Trophoblast cell (in vitro differentiated cells and primary cell): ENCODE measurements at regions not wholly inside any gene's neighbourhood (a gene's known extent, or its start where the extent isn't known, plus 50 kb on each side); places are given as distances from the start of the nearest gene placed in this dataset.

ENCODE experiments used
- DNase-seq, 2 donors: peaks; one replicate each; pipeline ENCODE4 v3.0.0-alpha.2; 2016
- H2AFZ ChIP-seq: 2 replicates; pipeline ENCODE4 v1.6.1; 2013; ENCODE audit warnings: low read length, moderate library complexity, mild to moderate bottlenecking; ENCODE audit not compliant: insufficient read depth, poor library complexity
- H2AK5ac ChIP-seq: 2 replicates; pipeline ENCODE4 v1.6.1; 2013; ENCODE audit warnings: mild to moderate bottlenecking, low read length
- H2BK120ac ChIP-seq: 2 replicates; pipeline ENCODE4 v1.6.1; 2013; ENCODE audit warnings: low read length, mild to moderate bottlenecking, moderate library complexity; ENCODE audit not compliant: insufficient read depth, poor library complexity
- H2BK12ac ChIP-seq: 2 replicates; pipeline ENCODE4 v1.6.1; 2013; ENCODE audit warnings: mild to moderate bottlenecking, low read length, moderate library complexity
- H2BK5ac ChIP-seq: 2 replicates; pipeline ENCODE4 v1.6.1; 2013; ENCODE audit warnings: low read length, low read depth, moderate library complexity, mild to moderate bottlenecking; ENCODE audit not compliant: poor library complexity
- H3K14ac ChIP-seq: 2 replicates; pipeline ENCODE4 v1.6.1; 2013; ENCODE audit warnings: mild to moderate bottlenecking, low read length
- H3K18ac ChIP-seq: 2 replicates; pipeline ENCODE4 v1.6.1; 2013; ENCODE audit warnings: mild to moderate bottlenecking, low read length
- H3K23ac ChIP-seq: 2 replicates; pipeline ENCODE4 v1.6.1; 2013; ENCODE audit warnings: low read length
- H3K27ac ChIP-seq: 2 replicates; pipeline ENCODE4 v1.5.1; 2013; ENCODE audit warnings: low read depth, mild to moderate bottlenecking, inconsistent platforms, low read length, moderate library complexity
- H3K27me3 ChIP-seq: 2 replicates; pipeline ENCODE4 v1.6.1; 2013; ENCODE audit warnings: inconsistent platforms, mild to moderate bottlenecking, low read length, moderate library complexity; ENCODE audit not compliant: insufficient read depth
- H3K36me3 ChIP-seq, 2 experiments: 1 replicate in 1 of 2; 2 replicates in 1 of 2; pipeline ENCODE4 v1.6.1; 2013; ENCODE audit warnings: low read length in 2 of 2, mild to moderate bottlenecking in 2 of 2, moderate library complexity in 1 of 2; ENCODE audit not compliant: insufficient read depth in 2 of 2, control insufficient read depth in 1 of 2
- H3K4ac ChIP-seq: 2 replicates; pipeline ENCODE4 v1.6.1; 2013; ENCODE audit warnings: low read depth, mild to moderate bottlenecking, low read length, moderate library complexity
- H3K4me1 ChIP-seq, 2 experiments: 1 replicate in 1 of 2; 2 replicates in 1 of 2; pipeline ENCODE4 v1.6.1; 2013; ENCODE audit warnings: low read length in 2 of 2, mild to moderate bottlenecking in 2 of 2, moderate library complexity in 1 of 2; ENCODE audit not compliant: insufficient read depth in 2 of 2, control insufficient read depth in 1 of 2
- H3K4me2 ChIP-seq: 2 replicates; pipeline ENCODE4 v1.6.1; 2013; ENCODE audit warnings: inconsistent platforms, mild to moderate bottlenecking, low read length, moderate library complexity
- H3K4me3 ChIP-seq: 2 replicates; pipeline ENCODE4 v1.5.1; 2013; ENCODE audit warnings: mild to moderate bottlenecking, low read depth, low read length, inconsistent platforms
- H3K79me1 ChIP-seq: one replicate; pipeline ENCODE4 v1.6.1; 2013; ENCODE audit warnings: low read length
- H3K79me2 ChIP-seq: 2 replicates; pipeline ENCODE4 v1.6.1; 2013; ENCODE audit warnings: low read length, mild to moderate bottlenecking; ENCODE audit not compliant: control insufficient read depth, insufficient read depth, poor library complexity
- H3K9ac ChIP-seq: 2 replicates; pipeline ENCODE4 v1.6.1; 2013; ENCODE audit warnings: mild to moderate bottlenecking, low read length
- H3K9me3 ChIP-seq: 2 replicates; pipeline ENCODE4 v1.6.1; 2013; ENCODE audit warnings: low read depth, mild to moderate bottlenecking, control low read depth, inconsistent platforms, low read length; ENCODE audit not compliant: insufficient read depth
- H4K12ac ChIP-seq: 2 replicates; pipeline ENCODE4 v1.6.1; 2013; ENCODE audit warnings: low read depth, mild to moderate bottlenecking, low read length, moderate library complexity
- H4K8ac ChIP-seq: 2 replicates; pipeline ENCODE4 v1.6.1; 2013; ENCODE audit warnings: low read depth, mild to moderate bottlenecking, low read length, moderate library complexity
- H4K91ac ChIP-seq: one replicate; pipeline ENCODE4 v1.6.1; 2013; ENCODE audit warnings: low read depth, mild to moderate bottlenecking, low read length, moderate library complexity
- WGBS: extraction: QIAGEN DNeasy Blood & Tissue Kit; methylation state at CpG from one replicate; pipeline ENCODE4 v1.1.7; 2013; ENCODE audit warnings: missing lambda C conversion rate; ENCODE audit not compliant: insufficient read length, insufficient coverage; ENCODE audit errors: extremely low coverage; 5-methylcytosine and 5-hydroxymethylcytosine counted together

DNA sequence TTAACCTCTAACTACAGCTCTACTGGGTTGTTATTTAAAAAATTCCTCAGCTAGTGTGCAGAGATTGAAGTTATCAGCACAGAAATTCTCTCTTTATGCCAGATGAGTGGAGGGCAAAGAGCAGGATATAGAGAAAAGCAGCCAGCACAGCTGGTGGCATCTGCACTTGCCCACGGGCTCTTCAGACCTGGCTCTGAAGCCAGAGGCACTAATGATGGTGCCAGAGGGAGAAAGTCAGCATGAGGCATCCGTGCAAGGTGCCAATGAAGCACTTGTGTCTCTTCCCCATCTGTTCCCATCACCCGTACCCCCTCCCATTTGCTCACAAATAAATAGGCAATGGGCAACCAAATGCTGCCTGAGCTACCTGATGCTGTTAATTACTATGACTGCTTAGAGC, 138.9 kb downstream of the OLFM4 start:
- Histone ChIP-seq H2BK5ac (peak overlapping the region; percentile 49), H3K4ac (no peak overlapping the region), H3K79me1 (peaks cover 2% of the 10 kb centered on the region), H3K27me3 (no peaks in the 10 kb centered on the region), H3K4me3 (no peak overlapping the region), H3K79me2 (no peaks in the 10 kb centered on the region), H3K4me2 (peak overlapping the region; percentile 33), H4K12ac (no peak overlapping the region), H3K9me3 (no peaks in the 10 kb centered on the region), H3K27ac (peak overlapping the region; percentile 60), H2AK5ac (no peak overlapping the region), H3K9ac (no peak overlapping the region), H3K36me3 (no peaks in the 10 kb centered on the region), H3K23ac (no peak overlapping the region), H4K8ac (no peak overlapping the region), H3K18ac (peak overlapping the region; percentile 7), H3K4me1 (peaks cover 4 to 5% of the 10 kb centered on the region in 2 experiments), H4K91ac (peak overlapping the region; percentile 16), H2BK12ac (peak overlapping the region; percentile 70), H2AFZ (no peak overlapping the region), H3K14ac (peak overlapping the region; percentile 3), H2BK120ac (peak overlapping the region; percentile 19)
- DNase-seq, result no peak
- no CpG with 5 or more reads among the region's 3 CpGs for WGBS

GRCh38 chr13:53170910-53171309, 142.3 kb downstream of the OLFM4 start:
- WGBS, result no CpG with 5 or more reads among the region's 1 CpG
- H3K4me2 ChIP-seq, result no peak overlapping the region
- H3K9me3 ChIP-seq, result no peaks in the 10 kb centered on the region

GRCh38 chr13:53174545-53174944, 145.9 kb downstream of the OLFM4 start:
- peak overlapping the region; percentile 88 for H2BK12ac ChIP-seq
- H2BK5ac ChIP-seq, result no peak overlapping the region

More at GRCh38 chr13:53170910-53171309, 142.3 kb downstream of the OLFM4 start:
- Histone ChIP-seq H3K36me3 (no peaks in the 10 kb centered on the region), H3K4me1 (peaks cover 4 to 5% of the 10 kb centered on the region in 2 experiments), H2AK5ac (no peak overlapping the region), H3K79me1 (peaks cover 2% of the 10 kb centered on the region), H3K79me2 (no peaks in the 10 kb centered on the region), H3K18ac (no peak overlapping the region), H4K91ac (no peak overlapping the region), H3K4me3 (no peak overlapping the region), H3K27me3 (no peaks in the 10 kb centered on the region), H2BK12ac (no peak overlapping the region), H2BK5ac (no peak overlapping the region), H2BK120ac (no peak overlapping the region), H3K23ac (no peak overlapping the region), H2AFZ (no peak overlapping the region), H3K4ac (no peak overlapping the region), H3K14ac (no peak overlapping the region), H3K27ac (no peak overlapping the region), H3K9ac (no peak overlapping the region), H4K8ac (no peak overlapping the region), H4K12ac (no peak overlapping the region)
- no peak for DNase-seq

DNA sequence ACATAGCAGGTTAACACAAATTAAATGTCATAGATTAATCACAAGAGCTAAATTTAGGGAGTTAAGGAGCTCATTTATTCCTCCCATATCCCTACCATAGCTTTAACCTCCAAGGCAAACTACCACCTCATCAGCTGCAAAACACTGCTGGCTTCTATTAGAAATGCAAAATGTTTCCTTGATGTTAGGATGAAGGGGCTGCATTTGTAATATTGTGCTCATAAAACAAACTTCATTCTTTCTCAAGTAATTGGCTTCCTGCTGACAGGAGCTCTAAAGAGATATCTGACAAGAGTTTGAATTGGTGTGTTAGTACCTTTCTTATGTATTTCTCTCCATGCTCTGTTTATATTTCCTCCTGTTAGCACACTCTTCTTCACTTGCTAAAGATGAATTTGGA, 152.1 kb downstream of the OLFM4 start:
- Histone ChIP-seq H3K18ac (no peak overlapping the region), H3K23ac (no peak overlapping the region), H3K27ac (no peak overlapping the region), H3K9ac (no peak overlapping the region), H4K8ac (no peak overlapping the region), H3K4me2 (no peak overlapping the region), H3K27me3 (no peaks in the 10 kb centered on the region), H2BK120ac (no peak overlapping the region), H2BK5ac (no peak overlapping the region), H2AK5ac (no peak overlapping the region), H3K4me3 (no peak overlapping the region), H3K4me1 (peaks cover 5% of the 10 kb centered on the region in 2 experiments), H2AFZ (no peak overlapping the region), H4K12ac (no peak overlapping the region), H3K79me2 (no peaks in the 10 kb centered on the region), H3K14ac (no peak overlapping the region), H3K4ac (no peak overlapping the region), H2BK12ac (no peak overlapping the region), H3K9me3 (peaks cover 2% of the 10 kb centered on the region), H4K91ac (no peak overlapping the region), H3K79me1 (peaks cover 7% of the 10 kb centered on the region), H3K36me3 (peaks cover 0 to 3% of the 10 kb centered on the region in 2 experiments)
- no peak for DNase-seq

More at GRCh38 chr13:53174545-53174944, 145.9 kb downstream of the OLFM4 start:
- H3K4me3 ChIP-seq, result no peak overlapping the region
- H3K4ac ChIP-seq, result no peak overlapping the region
- H3K27ac ChIP-seq, result no peak overlapping the region
- H3K27me3 ChIP-seq, result no peaks in the 10 kb centered on the region
- peaks cover 5% of the 10 kb centered on the region in 2 experiments for H3K4me1 ChIP-seq
- H3K79me2 ChIP-seq, result no peaks in the 10 kb centered on the region
- no peak overlapping the region for H3K23ac ChIP-seq
- no peak overlapping the region for H3K18ac ChIP-seq
- H3K14ac ChIP-seq, result no peak overlapping the region
- peak overlapping the region; percentile 56 for H2BK120ac ChIP-seq
- no peak overlapping the region for H4K12ac ChIP-seq
- no peak overlapping the region for H4K8ac ChIP-seq
- no peaks in the 10 kb centered on the region for H3K9me3 ChIP-seq
- H3K79me1 ChIP-seq, result peaks cover 7% of the 10 kb centered on the region
- no peak overlapping the region for H2AK5ac ChIP-seq
- no peak for DNase-seq
- no peak overlapping the region for H2AFZ ChIP-seq
- peak overlapping the region; percentile 34 for H4K91ac ChIP-seq
- H3K9ac ChIP-seq, result no peak overlapping the region
- no peaks in the 10 kb centered on the region for H3K36me3 ChIP-seq
- H3K4me2 ChIP-seq, result no peak overlapping the region
- no CpG with 5 or more reads among the region's 2 CpGs for WGBS
